Adipocyte (in vitro differentiated cells): ENCODE measurements at regions not wholly inside any gene's neighbourhood (a gene's known extent, or its start where the extent isn't known, plus 50 kb on each side); places are given as distances from the start of the nearest gene placed in this dataset.
A peak's percentile ranks its signal among the peaks of the same experiment; 100 is the strongest.

Experiments
- DNase-seq: peaks from one replicate; pipeline ENCODE4 v3.0.0-alpha.2; 2015; ENCODE audit warnings: low read depth
- H3K27me3 ChIP-seq: replicated peaks from 2 replicates; pipeline ENCODE4 v1.7.0; 2013; ENCODE audit warnings: mild to moderate bottlenecking, low read length, moderate library complexity; ENCODE audit not compliant: control insufficient read depth, insufficient read depth
- H3K36me3 ChIP-seq: 2 replicates; pipeline ENCODE4 v1.7.0; 2013; ENCODE audit warnings: low read length, mild to moderate bottlenecking, moderate library complexity; ENCODE audit not compliant: control insufficient read depth, insufficient read depth, severe bottlenecking
- H3K4me1 ChIP-seq: 2 replicates; pipeline ENCODE4 v1.7.0; 2013; ENCODE audit warnings: mild to moderate bottlenecking, low read length, moderate library complexity; ENCODE audit not compliant: control insufficient read depth, insufficient read depth
- H3K4me3 ChIP-seq: 2 replicates; pipeline ENCODE4 v1.7.0; 2013; ENCODE audit warnings: mild to moderate bottlenecking, low read length, moderate library complexity
- H3K9ac ChIP-seq: 2 replicates; pipeline ENCODE4 v1.7.0; 2013; ENCODE audit warnings: mild to moderate bottlenecking, low read length, moderate library complexity
- H3K9me3 ChIP-seq: 2 replicates; pipeline ENCODE4 v1.7.0; 2013; ENCODE audit warnings: mild to moderate bottlenecking, low read length, moderate library complexity; ENCODE audit not compliant: control insufficient read depth

- H3K36me3 ChIP-seq, result no peaks in the 10 kb centered on the region
- H3K4me3 ChIP-seq, result no peak overlapping the region
- DNase-seq, result peak; percentile 75
- no peak overlapping the region for H3K9ac ChIP-seq
- peaks cover 4% of the 10 kb centered on the region for H3K27me3 ChIP-seq
- peaks cover 16% of the 10 kb centered on the region for H3K4me1 ChIP-seq
- peaks cover 13% of the 10 kb centered on the region for H3K9me3 ChIP-seq
Observed at GRCh38 chr10:29160150-29160617, 128.7 kb upstream of the LYZL1 start.

- Histone ChIP-seq H3K9me3 (peaks cover 43% of the 10 kb centered on the region), H3K36me3 (no peaks in the 10 kb centered on the region), H3K4me1 (peaks cover 16% of the 10 kb centered on the region), H3K4me3 (no peak overlapping the region), H3K9ac (no peak overlapping the region), H3K27me3 (no peaks in the 10 kb centered on the region)
- DNase-seq, result peak; percentile 72
Observed at GRCh38 chr10:29163746-29164145, 125.1 kb upstream of the LYZL1 start.

- peaks cover 70% of the 10 kb centered on the region for H3K9me3 ChIP-seq
- no peak for DNase-seq
Observed at GRCh38 chr10:29166713-29167112, 122.2 kb upstream of the LYZL1 start.

GRCh38 chr10:29169021-29169420, 119.8 kb upstream of the LYZL1 start:
- no peak for DNase-seq
- Histone ChIP-seq H3K9ac (no peak overlapping the region), H3K36me3 (no peaks in the 10 kb centered on the region), H3K4me1 (no peaks in the 10 kb centered on the region), H3K4me3 (no peak overlapping the region), H3K9me3 (peaks cover 69% of the 10 kb centered on the region), H3K27me3 (no peaks in the 10 kb centered on the region)

More at GRCh38 chr10:29166713-29167112, 122.2 kb upstream of the LYZL1 start:
- peaks cover 5% of the 10 kb centered on the region for H3K4me1 ChIP-seq
- H3K4me3 ChIP-seq, result no peak overlapping the region
- no peak overlapping the region for H3K9ac ChIP-seq
- no peaks in the 10 kb centered on the region for H3K36me3 ChIP-seq
- H3K27me3 ChIP-seq, result no peaks in the 10 kb centered on the region

- peaks cover 6% of the 10 kb centered on the region for H3K27me3 ChIP-seq
- peaks cover 43% of the 10 kb centered on the region for H3K9me3 ChIP-seq
- no peak overlapping the region for H3K9ac ChIP-seq
- no peaks in the 10 kb centered on the region for H3K36me3 ChIP-seq
- H3K4me1 ChIP-seq, result no peaks in the 10 kb centered on the region
- H3K4me3 ChIP-seq, result no peak overlapping the region
- DNase-seq, result no peak
Observed at GRCh38 chr10:29171717-29172116, 117.2 kb upstream of the LYZL1 start.

- H3K4me1 ChIP-seq, result no peaks in the 10 kb centered on the region
- no peaks in the 10 kb centered on the region for H3K36me3 ChIP-seq
- H3K27me3 ChIP-seq, result peaks cover 14% of the 10 kb centered on the region
- H3K9ac ChIP-seq, result no peak overlapping the region
- DNase-seq, result no peak
- no peak overlapping the region for H3K4me3 ChIP-seq
- peaks cover 21% of the 10 kb centered on the region for H3K9me3 ChIP-seq
Observed at GRCh38 chr10:29174389-29174788, 114.5 kb upstream of the LYZL1 start.

- peak; percentile 7 for DNase-seq
- Histone ChIP-seq H3K4me3 (no peak overlapping the region), H3K27me3 (peaks cover 20% of the 10 kb centered on the region), H3K9me3 (no peaks in the 10 kb centered on the region), H3K4me1 (no peaks in the 10 kb centered on the region), H3K9ac (no peak overlapping the region), H3K36me3 (no peaks in the 10 kb centered on the region)
Observed at GRCh38 chr10:29176845-29177832, 111.7 kb upstream of the LYZL1 start.

GRCh38 chr10:29181936-29182335, 106.9 kb upstream of the LYZL1 start:
- Histone ChIP-seq H3K36me3 (no peaks in the 10 kb centered on the region), H3K4me3 (no peak overlapping the region), H3K27me3 (peaks cover 28% of the 10 kb centered on the region), H3K9ac (no peak overlapping the region), H3K4me1 (no peaks in the 10 kb centered on the region), H3K9me3 (no peaks in the 10 kb centered on the region)
- peak; percentile 61 for DNase-seq

GRCh38 chr10:29183301-29183945, 105.4 kb upstream of the LYZL1 start:
- Histone ChIP-seq H3K4me3 (no peak overlapping the region), H3K27me3 (peaks cover 23% of the 10 kb centered on the region), H3K9me3 (no peaks in the 10 kb centered on the region), H3K4me1 (no peaks in the 10 kb centered on the region), H3K9ac (no peak overlapping the region), H3K36me3 (no peaks in the 10 kb centered on the region)
- no peak for DNase-seq

- no peak overlapping the region for H3K9ac ChIP-seq
- H3K4me3 ChIP-seq, result no peak overlapping the region
- no peaks in the 10 kb centered on the region for H3K9me3 ChIP-seq
- peaks cover 20% of the 10 kb centered on the region for H3K27me3 ChIP-seq
- DNase-seq, result no peak
- peaks cover 5% of the 10 kb centered on the region for H3K4me1 ChIP-seq
- no peaks in the 10 kb centered on the region for H3K36me3 ChIP-seq
Observed at GRCh38 chr10:29184205-29185000, 104.5 kb upstream of the LYZL1 start.

GRCh38 chr10:29185050-29185449, 103.8 kb upstream of the LYZL1 start:
- Histone ChIP-seq H3K4me3 (no peak overlapping the region), H3K9ac (no peak overlapping the region), H3K27me3 (peaks cover 20% of the 10 kb centered on the region), H3K4me1 (peaks cover 7% of the 10 kb centered on the region), H3K36me3 (no peaks in the 10 kb centered on the region), H3K9me3 (no peaks in the 10 kb centered on the region)
- no peak for DNase-seq
